ENCODE measurements at regions not wholly inside any gene's neighbourhood (a gene's known extent, or its start where the extent isn't known, plus 50 kb on each side); places are given as distances from the start of the nearest gene placed in this dataset.
"Not testable (repeated sequence)": the region's sequence is repeated elsewhere in the genome, so short reads cannot be mapped to it uniquely, and the experiment has no call there.

- H3K9me3 Mint-ChIP-seq; H3K4me1 Mint-ChIP-seq; H4K20me1 ChIP-seq (ENCODE audit: insufficient read depth, low read length); intact Hi-C loops (cut with micrococcal nuclease); H3K27ac Mint-ChIP-seq; DNase-seq; H3K27me3 Mint-ChIP-seq (ENCODE audit: low read depth in 3 of 3); H3K4me3 Mint-ChIP-seq; H2AFZ ChIP-seq (ENCODE audit: insufficient read depth, low read depth, low read length, poor library complexity, severe bottlenecking); H3K9ac ChIP-seq (ENCODE audit: insufficient read depth, low read length, poor library complexity, severe bottlenecking); H3K4me2 ChIP-seq (replicated peaks; ENCODE audit: extremely low read depth, low read length, poor library complexity, severe bottlenecking); H3K27me3 ChIP-seq (ENCODE audit: control insufficient read depth in 2 of 2, insufficient read depth in 2 of 2, low read length in 2 of 2); H3K36me3 ChIP-seq (replicated peaks in 1 of 2; ENCODE audit: control insufficient read depth in 1 of 2, insufficient read depth in 2 of 2, low read length in 2 of 2); H3K4me3 ChIP-seq (replicated peaks in 1 of 3; ENCODE audit: low read depth in 2 of 3, low read length in 3 of 3); H3K36me3 Mint-ChIP-seq; H3K27ac ChIP-seq (ENCODE audit: low read depth in 1 of 2, low read length in 2 of 2); H3K79me2 ChIP-seq (ENCODE audit: insufficient read depth, low read length); H3K9me3 ChIP-seq (replicated peaks in 1 of 2; ENCODE audit: control insufficient read depth in 1 of 2, insufficient read depth in 1 of 2, low read length in 2 of 2); H3K4me1 ChIP-seq (ENCODE audit: control insufficient read depth in 1 of 2, insufficient read depth in 2 of 2, low read length in 2 of 2): not testable (repeated sequence)
- 95% methylated on average over 5 of the region's 8 CpGs for WGBS (ENCODE audit: insufficient coverage)
Measured at GRCh38 chr1:55430206-55430605, 215.0 kb upstream of the USP24 start.

GRCh38 chr1:55428944-55429931 is 214.1 kb upstream of the USP24 start:
- H2AFZ ChIP-seq (ENCODE audit: insufficient read depth, low read depth, low read length, poor library complexity, severe bottlenecking), result no peak overlapping the region
- H3K27me3 Mint-ChIP-seq (ENCODE audit: low read depth in 3 of 3), result peaks cover 2 to 5% (median 3%) of the 10 kb centered on the region in 3 donors
- intact Hi-C loops (cut with micrococcal nuclease), result no loop called here
- TF ChIP-seq CTCF (IDR thresholded peaks at IDR 0.05), result no peak
- no peak for DNase-seq
- whole genome bisulfite sequencing (ENCODE audit: insufficient coverage), result 88% methylated on average over 7 of the region's 9 CpGs
- no peaks in the 10 kb centered on the region for H4K20me1 ChIP-seq (ENCODE audit: insufficient read depth, low read length)
- H3K27me3 ChIP-seq (ENCODE audit: control insufficient read depth in 2 of 2, insufficient read depth in 2 of 2, low read length in 2 of 2), result no peaks in the 10 kb centered on the region
- H3K4me3 ChIP-seq (replicated peaks in 1 of 3; ENCODE audit: low read depth in 2 of 3, low read length in 3 of 3), result no peak overlapping the region
- no peaks in the 10 kb centered on the region for H3K79me2 ChIP-seq (ENCODE audit: insufficient read depth, low read length)
- H3K4me1 Mint-ChIP-seq, result no peaks in the 10 kb centered on the region
- H3K4me3 Mint-ChIP-seq, result no peak overlapping the region
- H3K27ac Mint-ChIP-seq, result no peak overlapping the region
- no peak overlapping the region for H3K4me2 ChIP-seq (replicated peaks; ENCODE audit: extremely low read depth, low read length, poor library complexity, severe bottlenecking)
- H3K4me1 ChIP-seq (ENCODE audit: control insufficient read depth in 1 of 2, insufficient read depth in 2 of 2, low read length in 2 of 2), result no peaks in the 10 kb centered on the region
- peaks cover 2 to 9% (median 3%) of the 10 kb centered on the region in 7 donors for H3K9me3 Mint-ChIP-seq
- H3K36me3 Mint-ChIP-seq, result no peaks in the 10 kb centered on the region
- H3K36me3 ChIP-seq (replicated peaks in 1 of 2; ENCODE audit: control insufficient read depth in 1 of 2, insufficient read depth in 2 of 2, low read length in 2 of 2), result no peaks in the 10 kb centered on the region
- no peak overlapping the region for H3K27ac ChIP-seq (ENCODE audit: low read depth in 1 of 2, low read length in 2 of 2)
- peaks cover 0 to 2% of the 10 kb centered on the region in 2 donors for H3K9me3 ChIP-seq (replicated peaks in 1 of 2; ENCODE audit: control insufficient read depth in 1 of 2, insufficient read depth in 1 of 2, low read length in 2 of 2)
- H3K9ac ChIP-seq (ENCODE audit: insufficient read depth, low read length, poor library complexity, severe bottlenecking), result no peak overlapping the region

Data from CD14-positive monocyte (primary cell).